Activated naive CD4-positive, alpha-beta T cell treated with anti-CD3 and anti-CD28 coated beads for 36 hours (primary cell): ENCODE measurements at regions not wholly inside any gene's neighbourhood (a gene's known extent, or its start where the extent isn't known, plus 50 kb on each side); places are given as distances from the start of the nearest gene placed in this dataset.

ENCODE experiments used
- CTCF ChIA-PET: fragments of 350-600 bp; sonication (Branson Sonifier 250); formaldehyde crosslinking; loops from one replicate; lab custom pipeline; 2021; ENCODE audit warnings: antibody characterized with exemption; lab: Charles Lee
- DNase-seq: peaks from one replicate; pipeline ENCODE4 v3.0.0-alpha.2; 2020
- H3K27ac Mint-ChIP-seq: one replicate; pipeline ENCODE4 v1.8.0; 2021; ENCODE audit warnings: mild to moderate bottlenecking, mixed read lengths
- H3K27me3 Mint-ChIP-seq: one replicate; pipeline ENCODE4 v1.8.0; 2021; ENCODE audit warnings: low read depth, mixed read lengths
- H3K36me3 Mint-ChIP-seq: one replicate; pipeline ENCODE4 v1.8.0; 2021; ENCODE audit warnings: low read depth, mixed read lengths
- H3K4me1 Mint-ChIP-seq: one replicate; pipeline ENCODE4 v1.8.0; 2021; ENCODE audit warnings: low read depth, mixed read lengths
- H3K4me3 Mint-ChIP-seq: one replicate; pipeline ENCODE4 v1.8.0; 2021; ENCODE audit warnings: mild to moderate bottlenecking, moderate library complexity, mixed read lengths
- H3K9me3 Mint-ChIP-seq: one replicate; pipeline ENCODE4 v1.8.0; 2021; ENCODE audit warnings: mixed read lengths
- intact Hi-C: fragments of 100-400 bp; cut with micrococcal nuclease; formaldehyde crosslinking; loops from one replicate; pipeline ENCODE4 v1.15.1; 2023

DNA sequence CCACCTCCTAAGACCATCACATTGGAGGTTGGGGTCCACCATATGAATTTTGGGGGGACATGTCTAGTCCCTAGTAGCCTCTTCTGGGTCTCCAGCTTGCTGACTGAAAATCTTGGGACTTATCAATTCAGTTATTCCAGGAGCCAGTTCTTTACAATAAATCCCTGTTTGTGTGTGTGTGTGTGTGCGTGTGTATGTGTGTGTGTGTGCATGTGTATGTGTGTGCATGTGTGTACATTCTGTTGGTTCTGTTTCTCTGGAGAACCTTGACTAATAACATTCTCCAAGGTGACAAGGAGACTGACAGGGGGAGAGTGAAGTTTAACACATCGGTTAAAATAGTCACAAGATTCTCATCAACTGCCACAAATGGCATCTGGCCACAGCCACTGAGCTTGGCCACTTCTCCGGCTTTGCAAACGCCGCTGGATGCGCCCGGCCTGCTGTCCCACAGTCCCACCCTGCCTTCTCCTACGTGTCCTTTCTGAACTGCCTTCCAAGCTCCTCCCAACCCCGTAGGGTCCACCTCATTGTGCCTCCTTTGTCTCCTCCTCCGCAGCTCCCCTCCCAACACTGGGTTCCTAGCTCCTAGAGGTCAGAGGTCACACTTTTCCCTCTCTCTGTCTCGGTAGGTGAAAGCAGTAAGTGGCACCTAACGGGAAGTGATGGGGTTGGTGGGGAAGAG, 88.1 kb upstream of the DIO3 start:
- Mint-ChIP-seq H3K4me3 (no peak overlapping the region), H3K9me3 (no peaks in the 10 kb centered on the region), H3K27ac (no peak overlapping the region), H3K36me3 (no peaks in the 10 kb centered on the region), H3K27me3 (peaks cover 5% of the 10 kb centered on the region), H3K4me1 (no peaks in the 10 kb centered on the region)
- CTCF ChIA-PET: no interaction called here
- intact Hi-C loops: no loop called here
- no peak for DNase-seq

GRCh38 chr14:101473795-101474562, 87.3 kb upstream of the DIO3 start:
- Mint-ChIP-seq H3K27me3 (peaks cover 5% of the 10 kb centered on the region), H3K4me1 (no peaks in the 10 kb centered on the region), H3K9me3 (no peaks in the 10 kb centered on the region), H3K27ac (no peak overlapping the region), H3K4me3 (no peak overlapping the region), H3K36me3 (no peaks in the 10 kb centered on the region)
- CTCF ChIA-PET: no interaction called here
- intact Hi-C loops: no loop called here
- no peak for DNase-seq

- no peak overlapping the region for H3K27ac Mint-ChIP-seq
- H3K9me3 Mint-ChIP-seq: no peaks in the 10 kb centered on the region
- intact Hi-C loops: no loop called here
- CTCF ChIA-PET: no interaction called here
- no peak overlapping the region for H3K4me3 Mint-ChIP-seq
- no peaks in the 10 kb centered on the region for H3K4me1 Mint-ChIP-seq
- no peak for DNase-seq
- H3K27me3 Mint-ChIP-seq: peaks cover 5% of the 10 kb centered on the region
- no peaks in the 10 kb centered on the region for H3K36me3 Mint-ChIP-seq
These were observed 86.5 kb upstream of the DIO3 start for GRCh38 chr14:101474563-101475455.

DNA sequence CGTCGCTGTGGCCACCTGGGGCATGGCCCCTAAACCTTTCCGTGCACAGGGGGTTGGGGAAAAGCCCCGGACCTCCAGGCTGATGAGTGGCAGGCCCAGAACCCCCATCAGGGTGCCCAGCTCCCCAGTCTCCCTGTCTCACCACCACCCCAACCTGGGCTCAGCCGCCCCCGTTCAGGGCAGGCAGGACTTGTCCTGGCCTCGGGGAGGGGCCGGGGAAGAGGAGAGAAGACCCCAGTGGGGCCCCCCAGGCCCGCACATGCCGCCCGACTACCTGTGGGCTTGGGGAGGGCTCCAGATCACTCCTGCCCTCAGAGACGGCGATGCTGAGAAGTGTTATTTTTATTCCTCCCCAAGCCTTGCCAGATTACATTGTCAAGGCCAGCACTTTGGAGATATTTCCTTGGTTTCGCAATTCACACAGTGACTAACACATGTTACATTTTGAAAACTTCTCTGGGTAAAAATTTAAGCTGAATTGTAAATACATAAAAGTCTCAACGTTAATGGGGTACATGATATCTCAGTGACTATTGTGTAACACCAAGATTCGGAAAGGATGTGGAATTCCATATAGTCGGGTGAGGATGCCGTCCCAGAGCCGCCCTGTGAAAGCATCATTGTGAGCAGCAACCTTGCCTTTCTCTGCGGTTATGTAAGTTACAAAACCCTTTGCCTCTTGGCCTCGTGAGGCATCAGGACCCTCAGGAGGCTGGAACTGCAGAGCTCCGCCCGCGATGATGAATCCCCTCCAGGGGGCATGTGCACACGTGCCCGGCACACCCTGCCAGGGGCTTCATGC, 85.6 kb upstream of the DIO3 start:
- H3K36me3 Mint-ChIP-seq: no peaks in the 10 kb centered on the region
- H3K4me3 Mint-ChIP-seq: no peak overlapping the region
- H3K27ac Mint-ChIP-seq: no peak overlapping the region
- CTCF ChIA-PET: no interaction called here
- DNase-seq: no peak
- no peaks in the 10 kb centered on the region for H3K9me3 Mint-ChIP-seq
- no peaks in the 10 kb centered on the region for H3K4me1 Mint-ChIP-seq
- peaks cover 5% of the 10 kb centered on the region for H3K27me3 Mint-ChIP-seq
- intact Hi-C loops: no loop called here

DNA sequence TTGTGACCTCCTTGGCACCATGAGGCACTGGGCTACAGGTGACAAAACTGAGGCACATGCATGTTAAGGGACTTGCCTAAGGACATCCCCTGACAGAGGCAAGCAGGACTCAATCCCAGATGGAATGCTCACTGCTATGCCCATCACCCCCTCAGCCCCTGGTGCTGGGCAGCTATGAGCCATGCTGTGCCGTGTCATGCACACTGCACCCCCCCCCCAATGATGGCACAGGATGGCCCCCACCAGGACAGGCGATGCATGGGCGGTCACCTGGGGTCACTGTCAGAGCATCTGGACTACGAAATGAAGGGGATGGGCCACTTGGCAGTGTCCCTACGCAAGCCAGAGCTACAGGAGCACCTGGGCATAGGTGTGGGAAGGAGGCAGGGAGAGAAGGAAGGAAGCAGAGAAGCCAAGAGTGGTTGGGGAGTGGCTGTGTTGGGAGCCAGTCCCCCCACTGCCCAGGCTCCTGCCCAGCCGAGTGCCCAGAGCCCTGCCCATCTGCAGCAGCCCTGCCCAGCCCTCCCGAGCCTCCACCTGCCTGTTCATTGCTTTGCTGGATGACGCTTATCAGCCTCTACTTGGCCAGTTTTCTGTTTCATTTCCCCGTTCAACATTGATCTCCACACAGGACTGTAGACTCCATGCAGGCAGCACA, 84.9 kb upstream of the DIO3 start:
- intact Hi-C loops: no loop called here
- Mint-ChIP-seq H3K9me3 (no peaks in the 10 kb centered on the region), H3K27ac (no peak overlapping the region), H3K36me3 (no peaks in the 10 kb centered on the region), H3K4me1 (no peaks in the 10 kb centered on the region), H3K27me3 (peaks cover 10% of the 10 kb centered on the region), H3K4me3 (no peak overlapping the region)
- DNase-seq: no peak
- CTCF ChIA-PET: no interaction called here

- H3K9me3 Mint-ChIP-seq: no peaks in the 10 kb centered on the region
- H3K4me3 Mint-ChIP-seq: no peak overlapping the region
- no peaks in the 10 kb centered on the region for H3K4me1 Mint-ChIP-seq
- peaks cover 13% of the 10 kb centered on the region for H3K27me3 Mint-ChIP-seq
- no peak for DNase-seq
- intact Hi-C loops: no loop called here
- CTCF ChIA-PET: no interaction called here
- H3K27ac Mint-ChIP-seq: no peak overlapping the region
- H3K36me3 Mint-ChIP-seq: no peaks in the 10 kb centered on the region
These were observed 84.3 kb upstream of the DIO3 start for GRCh38 chr14:101476916-101477553.

- Mint-ChIP-seq H3K27ac (no peak overlapping the region), H3K9me3 (no peaks in the 10 kb centered on the region), H3K4me3 (no peak overlapping the region), H3K36me3 (no peaks in the 10 kb centered on the region), H3K27me3 (peaks cover 16% of the 10 kb centered on the region), H3K4me1 (no peaks in the 10 kb centered on the region)
- CTCF ChIA-PET: no interaction called here
- intact Hi-C loops: no loop called here
- no peak for DNase-seq
These were observed 83.6 kb upstream of the DIO3 start for GRCh38 chr14:101477648-101478047.

DNA sequence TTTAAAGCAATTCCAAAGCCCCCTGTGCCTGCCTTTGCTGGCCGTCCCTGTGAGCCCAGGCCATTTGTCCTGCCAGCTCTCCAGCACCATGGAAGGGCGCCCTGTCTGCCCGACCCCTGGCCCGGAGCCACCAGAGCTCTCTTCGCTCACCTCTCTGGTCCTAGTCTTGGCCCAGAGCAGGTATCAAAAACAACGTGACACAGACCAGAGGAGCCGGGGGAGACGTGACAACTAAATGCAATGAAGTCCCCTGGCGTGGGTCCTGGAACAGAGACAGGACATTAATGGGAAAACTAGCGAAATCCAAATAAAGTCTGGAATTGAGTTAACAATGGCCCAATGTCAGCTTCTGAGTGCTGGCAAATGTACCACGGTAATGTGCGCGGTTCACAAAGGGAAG, 83.2 kb upstream of the DIO3 start:
- DNase-seq: no peak
- CTCF ChIA-PET: no interaction called here
- Mint-ChIP-seq H3K4me3 (no peak overlapping the region), H3K27me3 (peaks cover 16% of the 10 kb centered on the region), H3K36me3 (no peaks in the 10 kb centered on the region), H3K9me3 (no peaks in the 10 kb centered on the region), H3K27ac (no peak overlapping the region), H3K4me1 (no peaks in the 10 kb centered on the region)
- intact Hi-C loops: no loop called here

DNA sequence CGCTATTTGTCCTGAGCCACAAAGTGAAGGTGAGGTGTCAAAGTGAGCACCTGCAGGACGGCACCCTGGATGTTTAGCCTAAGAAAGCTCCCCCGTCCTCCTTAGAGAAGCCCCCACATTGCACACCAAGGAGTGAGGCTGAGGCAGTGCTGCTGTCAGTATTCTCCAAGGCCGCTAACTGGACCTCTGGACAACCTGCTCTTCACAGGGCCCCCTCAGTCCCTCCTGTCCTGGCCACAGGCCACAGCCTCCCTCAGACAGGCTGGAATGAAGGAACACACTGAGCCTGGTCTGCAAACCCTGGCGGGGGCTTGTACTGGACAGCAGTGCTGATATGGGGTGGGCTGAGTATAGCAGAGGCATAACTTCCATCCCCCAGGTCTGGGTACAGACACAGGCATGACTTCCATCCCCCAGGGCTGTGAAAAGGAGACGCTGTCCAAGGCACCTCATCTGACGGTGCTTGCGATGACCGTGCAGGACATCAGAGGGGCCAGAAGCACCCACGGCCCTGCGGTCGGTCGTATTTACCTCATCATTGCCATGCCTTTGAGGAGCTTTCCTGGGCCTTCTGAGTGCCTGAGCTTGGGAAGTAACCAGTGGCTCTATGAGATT, 82.4 kb upstream of the DIO3 start:
- Mint-ChIP-seq H3K4me1 (no peaks in the 10 kb centered on the region), H3K36me3 (no peaks in the 10 kb centered on the region), H3K9me3 (peaks cover 2% of the 10 kb centered on the region), H3K27ac (no peak overlapping the region), H3K4me3 (no peak overlapping the region), H3K27me3 (peaks cover 19% of the 10 kb centered on the region)
- intact Hi-C loops: no loop called here
- DNase-seq: no peak
- CTCF ChIA-PET: no interaction called here

- no peaks in the 10 kb centered on the region for H3K36me3 Mint-ChIP-seq
- H3K4me3 Mint-ChIP-seq: no peak overlapping the region
- intact Hi-C loops: no loop called here
- CTCF ChIA-PET: no interaction called here
- peaks cover 21% of the 10 kb centered on the region for H3K27me3 Mint-ChIP-seq
- H3K27ac Mint-ChIP-seq: no peak overlapping the region
- no peak for DNase-seq
- peaks cover 4% of the 10 kb centered on the region for H3K9me3 Mint-ChIP-seq
- no peaks in the 10 kb centered on the region for H3K4me1 Mint-ChIP-seq
These were observed 81.1 kb upstream of the DIO3 start for GRCh38 chr14:101480022-101480746.
